Astrocyte of the hippocampus (primary cell): ENCODE measurements at regions not wholly inside any gene's neighbourhood (a gene's known extent, or its start where the extent isn't known, plus 50 kb on each side); places are given as distances from the start of the nearest gene placed in this dataset.

Experiments
- DNase-seq: peaks from one replicate; pipeline ENCODE4 v3.0.0; 2011; ENCODE audit warnings: low read depth, low spot score

DNA sequence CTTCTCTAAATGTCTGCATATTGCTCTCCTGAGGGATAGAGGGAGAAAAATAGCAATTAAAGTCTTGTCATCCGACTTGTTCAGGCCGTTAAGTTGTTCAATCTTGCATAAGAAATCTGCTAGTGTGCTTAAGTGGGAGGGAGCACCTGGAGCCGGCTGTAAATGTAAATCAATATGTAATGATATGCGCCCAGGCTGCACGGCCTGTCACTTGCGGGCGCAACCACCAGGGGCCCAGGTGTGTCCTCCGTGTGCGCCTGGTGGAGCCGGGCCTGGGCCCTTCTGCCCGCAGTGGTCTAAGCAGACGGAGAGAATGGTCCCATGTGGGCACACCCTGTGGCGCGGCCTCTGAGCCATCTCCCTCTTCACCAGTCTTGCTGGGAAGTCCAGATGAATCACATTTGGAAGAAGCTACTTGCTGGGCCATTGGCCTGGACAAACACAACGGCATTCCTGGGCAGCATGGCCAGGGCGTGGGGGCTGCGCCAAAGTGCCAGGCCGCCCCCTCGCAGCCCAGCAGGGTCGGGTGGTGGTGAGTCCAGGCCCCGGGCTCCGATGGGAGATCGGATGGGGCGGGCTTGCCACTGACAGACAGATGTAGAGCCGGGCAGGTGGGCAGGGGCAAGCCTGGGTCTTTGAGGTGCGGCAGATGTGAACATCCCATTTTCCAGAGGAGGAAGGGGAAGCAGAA, 193.3 kb upstream of the C14orf180 start:
- no peak for DNase-seq

DNA sequence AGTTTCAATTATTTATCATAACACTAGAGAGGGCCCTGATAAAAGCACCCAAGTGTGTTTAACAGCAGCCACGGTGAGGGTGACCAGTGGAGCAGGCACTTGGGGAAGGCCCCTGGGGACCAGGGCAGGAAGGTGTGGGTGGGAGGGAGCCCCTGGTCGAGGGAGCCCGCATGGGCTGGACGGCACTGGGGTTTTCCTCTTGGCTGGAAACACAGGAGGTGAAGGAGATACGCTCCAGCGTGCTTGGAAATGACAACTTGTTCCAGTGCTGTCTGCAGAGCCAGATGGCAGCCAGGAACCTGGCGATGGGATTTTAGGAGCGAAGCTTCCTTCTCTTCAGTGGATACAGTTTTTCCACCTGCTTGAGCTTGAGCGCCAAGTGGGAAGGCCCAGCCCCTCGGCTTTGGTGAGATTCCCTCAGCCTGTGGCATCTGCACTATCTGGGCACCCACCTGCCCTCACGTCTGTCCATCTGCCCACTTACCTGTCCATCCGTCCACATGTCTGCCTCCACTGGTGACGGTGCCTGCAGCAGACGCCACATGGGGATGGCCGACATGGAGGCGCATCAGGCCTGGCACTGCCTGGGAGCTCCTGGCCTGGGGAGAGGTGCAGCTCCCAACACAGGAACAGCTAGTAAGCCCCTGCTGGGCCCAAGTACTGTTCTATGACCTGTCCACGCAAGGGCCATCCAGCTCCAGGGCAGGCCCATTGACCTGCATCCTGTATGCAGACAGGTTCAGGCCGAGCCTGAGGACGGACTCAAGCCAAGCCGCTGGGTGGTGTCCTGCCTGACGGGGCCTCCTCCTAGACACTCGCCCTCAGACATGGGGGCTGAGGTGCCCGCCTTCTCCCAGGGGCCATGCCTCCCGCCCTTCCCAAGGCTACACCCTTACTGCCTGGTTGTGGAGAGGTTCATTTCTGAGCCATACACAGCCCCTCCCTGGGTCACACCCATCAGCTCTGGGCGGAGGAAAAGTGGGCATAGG, 192.2 kb upstream of the C14orf180 start:
- no peak for DNase-seq

DNA sequence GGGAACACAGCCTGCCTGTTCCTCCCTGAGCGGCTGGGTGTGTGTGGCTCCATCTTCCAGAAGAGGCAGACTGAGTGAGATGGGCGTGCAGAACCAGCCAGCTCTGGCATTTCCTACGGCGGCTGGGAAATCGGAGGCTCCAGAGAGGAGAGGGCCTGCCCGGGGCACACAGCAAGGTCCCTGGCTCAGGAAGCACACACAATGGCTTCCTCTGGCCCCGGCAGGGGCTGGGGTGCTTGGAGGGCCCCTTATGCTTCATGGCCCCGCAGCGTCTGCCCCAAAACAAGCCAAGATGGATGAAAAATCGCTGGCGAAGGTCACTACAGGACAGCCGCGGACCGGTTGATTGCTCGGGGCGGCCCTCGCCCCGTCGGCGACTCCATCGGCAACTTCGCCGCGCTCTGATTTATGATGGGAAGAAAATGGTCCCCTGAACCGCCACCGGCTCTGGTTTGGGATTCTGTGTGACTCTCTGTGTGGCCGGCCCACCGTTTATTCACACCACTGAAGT, 191.5 kb upstream of the C14orf180 start:
- DNase-seq = no peak

GRCh38 chr14:104388541-104389325, 190.8 kb upstream of the C14orf180 start:
- DNase-seq = no peak

- no peak for DNase-seq
Measured at GRCh38 chr14:104389326-104390220, 190.0 kb upstream of the C14orf180 start.

DNA sequence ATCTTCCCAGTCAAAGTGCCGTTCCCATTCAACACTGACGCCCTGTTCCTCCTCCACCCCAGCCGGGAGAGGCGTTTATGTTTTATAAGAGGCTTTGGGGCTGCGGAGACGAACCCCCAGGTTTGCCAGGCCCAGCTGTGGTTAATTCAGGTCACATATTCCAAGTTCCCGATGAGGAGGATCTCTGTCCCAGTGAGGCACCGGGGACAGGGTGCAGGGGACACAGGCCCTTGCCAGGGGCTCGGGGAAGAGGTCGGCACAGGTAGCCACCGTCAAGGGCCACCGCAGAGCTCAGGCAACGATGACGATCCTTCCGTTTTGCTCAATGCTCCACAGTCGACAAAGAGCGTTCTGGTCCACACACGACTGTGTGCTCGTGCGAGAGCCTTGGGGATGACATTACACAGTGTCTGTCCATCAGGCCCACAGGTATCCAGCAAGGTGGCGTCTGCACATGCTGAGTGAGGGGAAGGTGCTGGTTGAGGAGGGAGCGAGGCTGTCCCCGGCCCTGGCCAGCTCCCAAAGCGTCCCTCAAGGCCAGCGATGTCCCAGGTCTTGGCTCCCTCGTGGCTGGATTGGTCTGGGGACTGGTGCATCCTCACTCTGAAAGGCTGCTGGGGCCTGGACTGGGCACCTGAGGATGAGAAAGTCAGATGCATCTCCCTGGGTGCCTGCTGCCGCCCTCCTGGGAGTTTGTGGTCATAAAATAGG, 189.2 kb upstream of the C14orf180 start:
- DNase-seq = no peak

- DNase-seq = no peak
Measured at GRCh38 chr14:104390941-104391901, 188.3 kb upstream of the C14orf180 start.

GRCh38 chr14:104392001-104392395, 187.6 kb upstream of the C14orf180 start:
- no peak for DNase-seq

DNA sequence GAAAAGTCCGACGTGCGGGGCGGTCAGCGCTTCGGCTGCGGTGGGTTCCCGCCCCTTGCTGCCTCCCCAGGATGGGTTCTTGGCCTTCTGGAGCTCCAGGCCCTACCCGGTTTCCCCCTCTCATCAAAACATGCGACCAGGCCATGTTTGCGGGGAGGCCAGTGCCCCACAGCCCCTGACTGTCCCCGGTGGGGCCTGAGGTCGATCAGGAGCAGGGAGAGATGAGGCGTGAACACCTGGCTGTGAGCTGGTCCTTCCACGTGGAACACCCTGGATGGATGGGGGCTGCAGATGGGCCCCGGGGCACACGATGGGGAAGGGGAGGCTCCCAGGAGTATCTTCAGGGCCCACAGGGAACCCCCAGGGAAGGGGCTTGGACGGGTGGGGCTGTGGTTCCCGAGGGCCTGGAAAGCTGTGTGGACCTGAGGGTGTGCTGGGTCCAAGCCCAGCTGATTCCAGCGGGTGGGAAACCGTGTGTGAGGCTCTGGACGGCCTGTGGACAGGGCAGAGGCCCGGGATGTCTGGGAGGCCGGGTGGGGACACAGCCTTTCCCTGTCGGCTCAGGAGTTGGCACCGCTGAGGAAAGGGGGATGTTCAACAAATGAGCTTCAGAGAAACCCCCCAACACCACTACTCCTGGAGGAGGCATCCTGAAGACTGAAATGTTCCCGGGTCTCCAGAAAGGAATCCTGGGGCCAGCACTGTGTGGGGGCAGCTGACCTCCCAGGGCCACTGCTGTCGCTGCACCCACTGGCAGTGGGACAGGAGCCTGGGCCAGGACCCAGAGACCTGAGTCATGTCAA, 187.0 kb upstream of the C14orf180 start:
- DNase-seq = no peak

GRCh38 chr14:104393199-104393897, 186.2 kb upstream of the C14orf180 start:
- no peak for DNase-seq

GRCh38 chr14:104393898-104394381, 185.6 kb upstream of the C14orf180 start:
- DNase-seq = no peak

DNA sequence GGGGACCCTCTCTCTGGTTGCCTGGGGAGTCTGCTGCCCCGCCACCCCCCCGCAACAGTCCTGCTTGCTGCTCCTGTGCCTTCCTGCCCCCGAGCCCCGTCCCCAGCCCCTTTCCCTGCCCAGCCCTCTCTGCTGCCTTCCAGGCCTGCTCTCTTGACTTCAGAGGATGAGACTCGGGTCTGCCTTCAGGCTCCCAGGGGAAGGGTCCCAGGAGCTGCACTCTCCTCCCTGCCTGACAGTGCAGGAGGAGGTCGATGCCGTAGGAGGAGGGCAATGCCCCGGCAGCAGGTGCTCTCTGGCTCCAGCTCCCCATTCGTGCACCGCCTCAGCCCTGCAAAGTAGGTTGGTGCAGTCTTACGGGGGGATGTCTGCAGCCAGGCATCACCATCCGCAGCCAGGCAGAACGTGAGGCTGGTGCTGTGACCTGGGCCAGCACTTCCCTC, 185.1 kb upstream of the C14orf180 start:
- DNase-seq = no peak

DNA sequence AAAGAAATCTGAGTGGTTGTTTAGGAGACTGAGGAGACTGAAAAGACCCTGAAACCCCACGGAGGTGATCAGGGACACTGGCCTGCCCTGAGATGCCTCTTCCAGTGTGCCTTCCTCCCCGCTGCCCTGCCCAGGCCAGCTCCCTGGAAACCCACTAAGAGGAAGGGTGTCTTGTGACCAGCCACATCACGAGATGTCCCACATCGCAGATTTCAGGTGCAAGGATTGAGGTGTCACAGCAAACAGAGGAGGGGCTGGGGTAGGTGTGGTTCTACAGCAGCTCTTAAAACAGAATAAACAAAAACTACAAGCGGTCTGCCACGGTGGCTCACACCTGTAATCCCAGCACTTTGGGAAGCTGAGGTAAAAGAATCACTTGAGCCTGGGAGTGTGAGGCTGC, 184.3 kb upstream of the C14orf180 start:
- DNase-seq = no peak

DNA sequence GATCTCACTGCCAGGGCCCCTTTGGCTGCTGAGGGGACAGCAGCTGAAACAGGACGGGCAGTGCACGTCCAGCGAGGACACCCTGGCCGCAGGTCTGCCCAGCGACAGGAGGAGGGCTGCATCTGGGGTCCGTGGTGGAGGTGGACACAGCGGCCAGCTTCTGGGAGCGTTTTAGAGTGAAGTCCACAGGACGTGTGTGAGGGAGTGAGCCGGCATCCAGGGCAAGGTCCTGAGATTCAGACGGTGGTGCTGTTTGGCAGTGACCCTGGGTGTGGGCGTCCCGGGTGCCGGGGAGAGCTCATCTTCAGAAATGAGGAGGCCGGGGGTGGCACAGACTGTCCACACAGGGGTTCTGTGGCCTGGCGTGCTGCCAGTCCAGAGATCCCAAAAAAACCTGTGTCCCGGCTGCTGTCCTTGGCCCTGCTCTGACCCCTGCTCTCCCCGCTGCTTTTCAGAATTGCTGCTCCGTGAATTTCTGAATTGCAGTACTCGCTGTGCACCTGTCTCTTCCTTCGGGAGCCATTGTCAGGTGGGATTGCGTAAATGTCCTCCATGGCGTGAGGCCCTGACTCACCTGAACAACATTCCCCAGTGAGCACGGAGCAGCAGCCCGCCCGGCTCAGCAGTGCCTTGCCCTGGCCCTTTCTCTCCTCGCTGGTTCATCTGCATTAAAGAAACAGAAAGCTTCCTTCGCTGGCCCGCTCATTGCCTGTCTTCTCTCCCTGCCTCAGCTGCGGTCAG, 183.5 kb upstream of the C14orf180 start:
- no peak for DNase-seq

DNA sequence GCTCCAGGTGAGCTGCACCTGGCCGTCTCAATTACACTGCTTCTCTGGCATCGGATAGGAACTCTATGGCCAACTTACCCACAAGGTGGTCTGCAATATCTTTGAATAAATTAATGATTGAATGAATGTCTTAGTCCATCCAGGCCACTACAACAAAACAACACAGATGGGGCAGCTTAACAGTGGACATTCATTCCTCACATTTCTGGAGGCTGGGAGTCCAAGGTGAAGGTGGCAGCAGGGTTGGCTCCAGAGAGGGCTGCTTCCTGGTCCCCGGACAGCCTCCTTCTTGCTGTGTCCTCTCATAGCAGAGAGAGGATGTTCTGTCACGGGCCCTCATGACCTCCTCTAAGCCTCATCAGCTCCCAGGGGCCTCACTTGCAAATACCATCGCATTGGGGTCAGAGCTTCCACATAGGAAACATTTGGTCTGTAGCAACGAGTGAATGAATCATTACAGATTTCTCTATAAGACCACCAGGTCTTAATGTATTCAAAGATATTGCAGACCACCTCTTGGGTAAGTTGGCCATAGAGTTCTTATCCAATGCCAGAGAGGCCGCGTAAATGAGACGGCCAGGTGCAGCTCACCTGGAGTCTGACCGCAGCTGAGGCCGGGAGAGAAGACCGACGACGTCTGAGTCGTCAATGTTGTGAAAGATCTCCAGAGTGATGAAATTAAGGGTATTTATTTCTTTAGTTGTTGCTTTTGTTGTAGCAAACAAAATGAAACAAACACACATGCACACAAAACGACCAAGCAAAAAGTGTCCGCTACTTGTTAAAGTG, 182.7 kb upstream of the C14orf180 start:
- no peak for DNase-seq

GRCh38 chr14:104397956-104398355, 181.6 kb upstream of the C14orf180 start:
- DNase-seq = no peak
